ENCODE measurements at regions not wholly inside any gene's neighbourhood (a gene's known extent, or its start where the extent isn't known, plus 50 kb on each side); places are given as distances from the start of the nearest gene placed in this dataset.

- TF ChIP-seq CTCF (IDR thresholded peaks at IDR 0.05): no peak
- no peaks in the 10 kb centered on the region for H3K4me1 ChIP-seq
- no peak overlapping the region for H3K27ac ChIP-seq
- H3K9me3 ChIP-seq: no peaks in the 10 kb centered on the region
- H3K27me3 ChIP-seq: no peaks in the 10 kb centered on the region
- intact Hi-C loops (cut with DNase I): no loop called here
- ATAC-seq (no peak), DNase-seq (no peak)
- H3K36me3 ChIP-seq: no peaks in the 10 kb centered on the region
- H3K4me3 ChIP-seq: no peak overlapping the region
Measured at GRCh38 chr5:159426694-159427093, 96.4 kb upstream of the IL12B start.

GRCh38 chr5:159427180-159428012, 97.1 kb upstream of the IL12B start:
- no peak overlapping the region for H3K4me3 ChIP-seq
- intact Hi-C loops (cut with DNase I): no loop called here
- DNase-seq: no peak
- H3K27ac ChIP-seq: no peak overlapping the region
- TF ChIP-seq CTCF (IDR thresholded peaks at IDR 0.05): no peak
- no peaks in the 10 kb centered on the region for H3K27me3 ChIP-seq
- no peak for ATAC-seq
- H3K9me3 ChIP-seq: no peaks in the 10 kb centered on the region
- H3K4me1 ChIP-seq: no peaks in the 10 kb centered on the region
- H3K36me3 ChIP-seq: no peaks in the 10 kb centered on the region

- no peak for TF ChIP-seq CTCF (IDR thresholded peaks at IDR 0.05)
- intact Hi-C loops (cut with DNase I): no loop called here
- DNase-seq: no peak
- no peak overlapping the region for H3K4me3 ChIP-seq
- no peaks in the 10 kb centered on the region for H3K9me3 ChIP-seq
- H3K27me3 ChIP-seq: no peaks in the 10 kb centered on the region
- no peaks in the 10 kb centered on the region for H3K4me1 ChIP-seq
- H3K27ac ChIP-seq: no peak overlapping the region
- H3K36me3 ChIP-seq: no peaks in the 10 kb centered on the region
- no peak for ATAC-seq
Measured at GRCh38 chr5:159430361-159431012, 100.2 kb upstream of the IL12B start.

DNA sequence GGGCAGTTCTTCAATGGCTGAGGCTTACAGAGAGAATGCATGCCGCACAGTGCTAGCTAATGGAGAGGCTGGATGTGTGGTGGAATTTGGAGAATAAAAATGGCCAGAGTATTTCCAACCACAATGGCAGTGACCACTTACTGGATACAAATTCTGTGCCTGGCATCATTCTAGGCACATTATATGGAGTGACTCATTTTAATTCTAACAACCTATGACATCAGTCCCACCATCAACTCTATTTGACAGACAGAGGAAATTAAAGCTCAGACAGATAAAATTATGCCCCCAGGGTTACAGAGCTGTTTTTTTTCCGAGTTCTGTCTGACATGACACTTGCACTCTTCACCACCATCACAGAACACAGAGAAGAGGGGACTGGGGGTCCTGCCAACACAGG, 105.6 kb upstream of the IL12B start:
- Histone ChIP-seq H3K9me3 (no peaks in the 10 kb centered on the region), H3K27ac (no peak overlapping the region), H3K36me3 (no peaks in the 10 kb centered on the region), H3K4me1 (no peaks in the 10 kb centered on the region), H3K27me3 (no peaks in the 10 kb centered on the region), H3K4me3 (no peak overlapping the region)
- DNase-seq: no peak
- intact Hi-C loops (cut with DNase I): no loop called here
- no peak for ATAC-seq
- no peak for TF ChIP-seq CTCF (IDR thresholded peaks at IDR 0.05)

DNA sequence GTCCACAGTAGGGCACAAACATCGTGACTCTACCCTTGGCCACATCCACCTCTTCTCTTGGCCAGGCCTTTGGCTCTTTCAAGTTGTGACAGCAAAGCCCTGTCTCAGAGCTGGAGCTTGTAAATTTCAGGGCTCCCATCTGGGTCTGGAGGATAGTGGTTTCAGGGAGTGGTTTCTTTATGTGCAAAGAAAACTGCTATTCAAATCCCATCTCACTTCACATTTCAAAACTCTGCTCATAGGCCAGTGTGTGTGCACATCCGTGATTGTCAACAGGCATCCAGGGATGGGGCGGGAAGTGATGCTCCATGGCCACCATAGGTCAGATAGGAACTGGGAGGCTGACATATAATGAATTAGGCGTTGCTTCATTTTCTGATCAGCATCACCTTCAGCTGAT, 107.8 kb upstream of the IL12B start:
- no peak for ATAC-seq
- no peaks in the 10 kb centered on the region for H3K4me1 ChIP-seq

More for the DNA sequence above, 107.8 kb upstream of the IL12B start:
- intact Hi-C loops (cut with DNase I): no loop called here
- H3K4me3 ChIP-seq: no peak overlapping the region
- H3K27me3 ChIP-seq: no peaks in the 10 kb centered on the region
- H3K27ac ChIP-seq: no peak overlapping the region
- H3K9me3 ChIP-seq: no peaks in the 10 kb centered on the region
- DNase-seq: no peak
- no peaks in the 10 kb centered on the region for H3K36me3 ChIP-seq
- no peak for TF ChIP-seq CTCF (IDR thresholded peaks at IDR 0.05)
